Activated T-cell treated with anti-CD3 and anti-CD28 coated beads for 24 hours (primary cell): ENCODE measurements at regions not wholly inside any gene's neighbourhood (a gene's known extent, or its start where the extent isn't known, plus 50 kb on each side); places are given as distances from the start of the nearest gene placed in this dataset.

ENCODE experiments used
- DNase-seq: peaks from one replicate; pipeline ENCODE4 v3.0.0-alpha.2; 2020; ENCODE audit warnings: low read depth

GRCh38 chr1:30609336-30609998 lies 113.9 kb downstream of the MATN1 start:
- DNase-seq = no peak

GRCh38 chr1:30607723-30608122 lies 115.7 kb downstream of the MATN1 start:
- no peak for DNase-seq

- no peak for DNase-seq
Observed at GRCh38 chr1:30606166-30606565, 117.2 kb downstream of the MATN1 start.

- no peak for DNase-seq
Observed at GRCh38 chr1:30605441-30605920, 117.9 kb downstream of the MATN1 start.

- DNase-seq = no peak
Observed at GRCh38 chr1:30604801-30605440, 118.5 kb downstream of the MATN1 start.

- DNase-seq = no peak
Observed at GRCh38 chr1:30603081-30603858, 120.1 kb downstream of the MATN1 start.

- no peak for DNase-seq
Observed at GRCh38 chr1:30601316-30602085, 121.9 kb downstream of the MATN1 start.

GRCh38 chr1:30600706-30601105 lies 122.7 kb downstream of the MATN1 start:
- DNase-seq = no peak

- DNase-seq = no peak
Observed at GRCh38 chr1:30600258-30600657, 123.1 kb downstream of the MATN1 start.

- no peak for DNase-seq
Observed at GRCh38 chr1:30599721-30600120, 123.7 kb downstream of the MATN1 start.

- no peak for DNase-seq
Observed at GRCh38 chr1:30598571-30599114, 124.7 kb downstream of the MATN1 start.

GRCh38 chr1:30597711-30598110 lies 125.7 kb downstream of the MATN1 start:
- no peak for DNase-seq

- no peak for DNase-seq
Observed at GRCh38 chr1:30596891-30597290, 126.5 kb downstream of the MATN1 start.

- DNase-seq = no peak
Observed at GRCh38 chr1:30596470-30596869, 126.9 kb downstream of the MATN1 start.

GRCh38 chr1:30589083-30589482 lies 134.3 kb downstream of the MATN1 start:
- no peak for DNase-seq

- DNase-seq = no peak
Observed at GRCh38 chr1:30588311-30589073, 134.9 kb downstream of the MATN1 start.

- DNase-seq = no peak
Observed at GRCh38 chr1:30586671-30587070, 136.7 kb downstream of the MATN1 start.

GRCh38 chr1:30579580-30579979 lies 143.8 kb downstream of the MATN1 start:
- no peak for DNase-seq

GRCh38 chr1:30575066-30575465 lies 148.3 kb downstream of the MATN1 start:
- DNase-seq = no peak

GRCh38 chr1:30572192-30572591 lies 151.2 kb downstream of the MATN1 start:
- DNase-seq = no peak

GRCh38 chr1:30571380-30571779 lies 152.0 kb downstream of the MATN1 start:
- DNase-seq = no peak
